ENCODE measurements at regions not wholly inside any gene's neighbourhood (a gene's known extent, or its start where the extent isn't known, plus 50 kb on each side); places are given as distances from the start of the nearest gene placed in this dataset.

DNA sequence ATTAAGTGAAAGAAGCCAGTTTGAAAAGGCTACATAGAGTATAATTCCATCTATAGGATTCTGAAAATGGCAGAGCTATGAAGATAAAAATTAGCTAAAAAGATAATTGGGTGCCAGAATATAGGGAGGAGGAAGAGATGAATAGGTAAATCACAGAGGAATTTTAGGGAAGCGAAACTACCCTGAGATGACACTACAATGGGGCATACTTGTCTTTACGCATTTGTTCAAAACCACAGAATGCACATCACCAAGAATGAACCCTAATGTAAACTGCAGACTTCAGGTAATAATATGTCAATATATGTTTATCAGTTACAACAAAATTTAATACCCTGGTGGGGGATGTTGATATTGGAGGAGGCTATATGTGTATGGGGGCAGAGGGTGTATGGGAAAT, 1342.9 kb downstream of the ADGRL3 start:
- WGBS = 87% methylated on average over 2 of the region's 2 CpGs
- TF ChIP-seq POLR2AphosphoS5 (IDR thresholded peaks at IDR 0.05) = no peak
- TF ChIP-seq CTCF (IDR thresholded peaks at IDR 0.05) = no peak
- TF ChIP-seq EP300 (IDR thresholded peaks at IDR 0.05) = no peak
- no peak for TF ChIP-seq POLR2A (IDR thresholded peaks at IDR 0.05)
- H3K36me3 ChIP-seq = no peaks in the 10 kb centered on the region
- H3K4me1 ChIP-seq = no peaks in the 10 kb centered on the region
- no peak overlapping the region for H3K27ac ChIP-seq
- H3K27me3 ChIP-seq = no peaks in the 10 kb centered on the region
- H3K4me3 ChIP-seq = no peak overlapping the region
- peaks cover under 1% of the 10 kb centered on the region for H3K9me3 ChIP-seq
- no peak for DNase-seq (ENCODE audit: low spot score in 2 of 2)

- H3K27ac ChIP-seq = no peak overlapping the region
- DNase-seq (ENCODE audit: low spot score in 2 of 2) = no peak
- H3K36me3 ChIP-seq = no peaks in the 10 kb centered on the region
- H3K9me3 ChIP-seq = peaks cover 5% of the 10 kb centered on the region
- H3K4me1 ChIP-seq = no peaks in the 10 kb centered on the region
- no peak for TF ChIP-seq EP300 (IDR thresholded peaks at IDR 0.05)
- no peaks in the 10 kb centered on the region for H3K27me3 ChIP-seq
- no peak overlapping the region for H3K4me3 ChIP-seq
These were observed 1333.4 kb downstream of the ADGRL3 start for GRCh38 chr4:62533573-62533972.

DNA sequence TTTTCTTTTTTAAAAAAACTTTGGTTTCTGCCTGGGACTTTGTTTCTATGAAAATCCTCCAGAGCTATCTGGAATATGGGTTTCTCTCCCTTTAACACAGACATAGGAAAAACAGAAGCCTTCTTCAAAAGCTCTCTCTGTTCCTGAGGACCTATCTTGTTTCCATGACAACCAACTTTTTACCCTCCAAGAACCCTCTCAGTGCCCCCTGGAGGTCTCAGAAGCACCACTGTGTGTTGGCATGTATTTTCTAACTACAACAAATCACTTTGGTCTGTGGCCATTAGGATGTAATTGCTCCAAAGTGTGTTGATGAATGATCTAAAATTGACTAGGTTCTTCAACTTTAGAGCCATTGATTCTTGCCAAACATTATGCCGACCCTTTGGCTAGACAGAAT, 1331.6 kb downstream of the ADGRL3 start:
- no peak for DNase-seq (ENCODE audit: low spot score in 2 of 2)
- Histone ChIP-seq H3K4me3 (no peak overlapping the region), H3K27me3 (no peaks in the 10 kb centered on the region), H3K36me3 (no peaks in the 10 kb centered on the region), H3K9me3 (no peaks in the 10 kb centered on the region), H3K4me1 (no peaks in the 10 kb centered on the region), H3K27ac (no peak overlapping the region)
- WGBS = 56% methylated on average over 1 of the region's 1 CpG
- TF ChIP-seq EP300 (IDR thresholded peaks at IDR 0.05) (no peak), POLR2A (IDR thresholded peaks at IDR 0.05) (no peak), POLR2AphosphoS5 (IDR thresholded peaks at IDR 0.05) (no peak), CTCF (IDR thresholded peaks at IDR 0.05) (no peak)

GRCh38 chr4:62531264-62531663, 1331.1 kb downstream of the ADGRL3 start:
- Histone ChIP-seq H3K4me1 (no peaks in the 10 kb centered on the region), H3K27ac (no peak overlapping the region), H3K4me3 (no peak overlapping the region), H3K9me3 (no peaks in the 10 kb centered on the region), H3K27me3 (no peaks in the 10 kb centered on the region), H3K36me3 (no peaks in the 10 kb centered on the region)
- DNase-seq (ENCODE audit: low spot score in 2 of 2) = no peak
- WGBS = 24% methylated on average over 1 of the region's 1 CpG
- TF ChIP-seq CTCF (IDR thresholded peaks at IDR 0.05) (no peak), POLR2A (IDR thresholded peaks at IDR 0.05) (no peak), EP300 (IDR thresholded peaks at IDR 0.05) (no peak), POLR2AphosphoS5 (IDR thresholded peaks at IDR 0.05) (no peak)

DNA sequence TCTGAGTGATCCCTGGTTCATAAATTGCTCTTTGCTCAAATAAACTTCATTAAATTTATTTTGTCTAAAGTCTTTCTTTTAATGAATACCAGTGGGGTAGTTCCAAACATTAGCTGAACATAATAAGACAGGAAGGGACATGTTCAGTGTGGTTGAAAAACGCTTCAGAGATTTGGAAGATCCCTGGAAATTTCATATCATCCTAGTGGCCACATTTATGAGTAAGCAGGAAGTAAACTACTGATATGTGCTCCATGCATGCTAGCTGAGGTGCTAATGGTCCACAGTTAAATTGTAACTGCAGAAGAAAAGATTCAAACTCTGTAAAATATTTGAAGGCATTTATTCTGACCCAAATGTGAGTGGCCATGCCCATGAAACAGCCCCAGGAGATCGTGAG, 1328.7 kb downstream of the ADGRL3 start:
- DNase-seq (ENCODE audit: low spot score in 2 of 2) = no peak
- H3K27ac ChIP-seq = no peak overlapping the region
- no peaks in the 10 kb centered on the region for H3K4me1 ChIP-seq
- H3K4me3 ChIP-seq = no peak overlapping the region
- 42% methylated on average over 2 of the region's 2 CpGs for WGBS
- TF ChIP-seq POLR2AphosphoS5 (IDR thresholded peaks at IDR 0.05) (no peak), CTCF (IDR thresholded peaks at IDR 0.05) (no peak), EP300 (IDR thresholded peaks at IDR 0.05) (no peak), POLR2A (IDR thresholded peaks at IDR 0.05) (no peak)
- no peaks in the 10 kb centered on the region for H3K36me3 ChIP-seq
- no peaks in the 10 kb centered on the region for H3K27me3 ChIP-seq
- H3K9me3 ChIP-seq = no peaks in the 10 kb centered on the region

DNA sequence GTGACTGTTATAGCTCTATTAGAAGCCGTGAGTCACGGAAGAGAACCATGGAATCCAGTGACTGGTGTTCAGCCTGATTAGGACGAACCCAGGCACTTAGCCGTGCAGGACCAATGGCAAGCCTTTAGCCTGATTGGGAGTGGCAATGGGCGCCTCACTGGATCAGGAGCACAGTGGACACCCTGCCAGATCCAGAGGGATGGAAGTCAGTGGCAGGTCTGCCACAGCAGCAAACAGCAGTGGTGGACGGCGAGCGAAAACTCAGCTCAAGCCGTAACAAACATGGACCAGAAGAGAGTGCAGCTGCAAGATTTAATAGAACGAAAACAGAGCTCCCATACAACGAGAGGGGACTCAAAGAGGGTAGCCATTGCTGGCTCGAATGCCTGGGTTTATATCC, 1326.5 kb downstream of the ADGRL3 start:
- DNase-seq (ENCODE audit: low spot score in 2 of 2) = no peak
- TF ChIP-seq POLR2A (IDR thresholded peaks at IDR 0.05) (no peak), CTCF (IDR thresholded peaks at IDR 0.05) (no peak), EP300 (IDR thresholded peaks at IDR 0.05) (no peak), POLR2AphosphoS5 (IDR thresholded peaks at IDR 0.05) (no peak)
- no peak overlapping the region for H3K27ac ChIP-seq
- no peaks in the 10 kb centered on the region for H3K27me3 ChIP-seq
- 94% methylated on average over 12 of the region's 12 CpGs for WGBS
- H3K4me3 ChIP-seq = no peak overlapping the region
- no peaks in the 10 kb centered on the region for H3K9me3 ChIP-seq
- no peaks in the 10 kb centered on the region for H3K4me1 ChIP-seq
- H3K36me3 ChIP-seq = no peaks in the 10 kb centered on the region
